ENCODE measurements at regions not wholly inside any gene's neighbourhood (a gene's known extent, or its start where the extent isn't known, plus 50 kb on each side); places are given as distances from the start of the nearest gene placed in this dataset.

DNA sequence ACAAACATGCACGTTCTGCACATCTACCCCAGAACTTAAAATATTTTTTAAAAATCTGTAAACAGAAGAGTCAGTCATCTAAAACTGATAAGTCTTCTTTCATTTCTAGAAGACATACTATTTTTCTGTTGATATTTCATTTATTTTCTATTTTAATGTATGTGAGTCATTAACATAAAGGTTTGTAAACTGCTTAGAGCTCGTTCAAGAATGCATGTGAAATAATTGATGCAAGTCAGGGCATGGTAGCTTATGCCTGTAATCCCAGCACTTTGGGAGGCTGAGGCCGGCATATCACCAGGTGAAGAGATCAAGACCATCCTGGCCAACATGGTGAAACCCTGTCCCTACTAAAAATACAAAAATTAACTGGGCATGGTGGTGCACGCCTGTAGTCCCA is 219.9 kb upstream of the HSFY2 start:
- TF ChIP-seq, protein P1, sequence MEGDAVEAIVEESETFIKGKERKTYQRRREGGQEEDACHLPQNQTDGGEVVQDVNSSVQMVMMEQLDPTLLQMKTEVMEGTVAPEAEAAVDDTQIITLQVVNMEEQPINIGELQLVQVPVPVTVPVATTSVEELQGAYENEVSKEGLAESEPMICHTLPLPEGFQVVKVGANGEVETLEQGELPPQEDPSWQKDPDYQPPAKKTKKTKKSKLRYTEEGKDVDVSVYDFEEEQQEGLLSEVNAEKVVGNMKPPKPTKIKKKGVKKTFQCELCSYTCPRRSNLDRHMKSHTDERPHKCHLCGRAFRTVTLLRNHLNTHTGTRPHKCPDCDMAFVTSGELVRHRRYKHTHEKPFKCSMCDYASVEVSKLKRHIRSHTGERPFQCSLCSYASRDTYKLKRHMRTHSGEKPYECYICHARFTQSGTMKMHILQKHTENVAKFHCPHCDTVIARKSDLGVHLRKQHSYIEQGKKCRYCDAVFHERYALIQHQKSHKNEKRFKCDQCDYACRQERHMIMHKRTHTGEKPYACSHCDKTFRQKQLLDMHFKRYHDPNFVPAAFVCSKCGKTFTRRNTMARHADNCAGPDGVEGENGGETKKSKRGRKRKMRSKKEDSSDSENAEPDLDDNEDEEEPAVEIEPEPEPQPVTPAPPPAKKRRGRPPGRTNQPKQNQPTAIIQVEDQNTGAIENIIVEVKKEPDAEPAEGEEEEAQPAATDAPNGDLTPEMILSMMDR (IDR thresholded peaks at IDR 0.05): no peak
- no peak for TF ChIP-seq EZH2 (IDR thresholded peaks at IDR 0.05; ENCODE audit: borderline replicate concordance, insufficient read depth, low read depth, low read length, poor library complexity, severe bottlenecking)
